NCI-H748 (cell line): ENCODE measurements at regions not wholly inside any gene's neighbourhood (a gene's known extent, or its start where the extent isn't known, plus 50 kb on each side); places are given as distances from the start of the nearest gene placed in this dataset.
A peak's percentile ranks its signal among the peaks of the same experiment; 100 is the strongest.

Source experiments
- DNase-seq: peaks from one replicate; lab custom pipeline; 2025; ENCODE audit not compliant: unreplicated experiment; lab: John Stamatoyannopoulos, UW

- no peak for DNase-seq
Observed at GRCh38 chr2:129699781-129700573, 279.5 kb upstream of the RAB6C start.

GRCh38 chr2:129702416-129703176 is 276.9 kb upstream of the RAB6C start:
- DNase-seq, result no peak

GRCh38 chr2:129705085-129705484 is 274.4 kb upstream of the RAB6C start:
- no peak for DNase-seq

GRCh38 chr2:129707800-129708199 is 271.7 kb upstream of the RAB6C start:
- no peak for DNase-seq

- DNase-seq, result no peak
Observed at GRCh38 chr2:129708221-129708967, 271.1 kb upstream of the RAB6C start.

GRCh38 chr2:129709001-129709955 is 270.2 kb upstream of the RAB6C start:
- no peak for DNase-seq

GRCh38 chr2:129709956-129710598 is 269.4 kb upstream of the RAB6C start:
- peak; percentile 52 for DNase-seq

GRCh38 chr2:129710670-129711495 is 268.6 kb upstream of the RAB6C start:
- no peak for DNase-seq

GRCh38 chr2:129711816-129712675 is 267.4 kb upstream of the RAB6C start:
- peak; percentile 15 for DNase-seq

GRCh38 chr2:129712676-129712985 is 266.8 kb upstream of the RAB6C start:
- no peak for DNase-seq

- no peak for DNase-seq
Observed at GRCh38 chr2:129713337-129713736, 266.1 kb upstream of the RAB6C start.

- no peak for DNase-seq
Observed at GRCh38 chr2:129716781-129717559, 262.5 kb upstream of the RAB6C start.

GRCh38 chr2:129717560-129718130 is 261.8 kb upstream of the RAB6C start:
- DNase-seq, result peak; percentile 35

- no peak for DNase-seq
Observed at GRCh38 chr2:129719335-129719734, 260.1 kb upstream of the RAB6C start.

GRCh38 chr2:129720360-129720759 is 259.1 kb upstream of the RAB6C start:
- no peak for DNase-seq

GRCh38 chr2:129720761-129721160 is 258.7 kb upstream of the RAB6C start:
- no peak for DNase-seq

- DNase-seq, result no peak
Observed at GRCh38 chr2:129721236-129721635, 258.2 kb upstream of the RAB6C start.
